ENCODE measurements at regions not wholly inside any gene's neighbourhood (a gene's known extent, or its start where the extent isn't known, plus 50 kb on each side); places are given as distances from the start of the nearest gene placed in this dataset.

GRCh38 chr6:139939189-139939979 is 564.9 kb upstream of the CITED2 start:
- in situ Hi-C loops (cut with MboI; ENCODE audit: low sequenced_read_pairs, unreplicated experiment) = no loop called here
- peak; percentile 13 for DNase-seq (ENCODE audit: low spot score)
- no peak for TF ChIP-seq CTCF (IDR thresholded peaks at IDR 0.05; ENCODE audit: borderline replicate concordance, control extremely low read depth, extremely low read depth, insufficient read depth, missing control alignments)

GRCh38 chr6:139932671-139933070 is 558.2 kb upstream of the CITED2 start:
- no peak for DNase-seq (ENCODE audit: low spot score)
- TF ChIP-seq CTCF (IDR thresholded peaks at IDR 0.05; ENCODE audit: borderline replicate concordance, control extremely low read depth, extremely low read depth, insufficient read depth, missing control alignments) = no peak
- in situ Hi-C loops (cut with MboI; ENCODE audit: low sequenced_read_pairs, unreplicated experiment) = no loop called here

GRCh38 chr6:139931747-139932146 is 557.3 kb upstream of the CITED2 start:
- DNase-seq (ENCODE audit: low spot score) = no peak
- in situ Hi-C loops (cut with MboI; ENCODE audit: low sequenced_read_pairs, unreplicated experiment) = no loop called here
- TF ChIP-seq CTCF (IDR thresholded peaks at IDR 0.05; ENCODE audit: borderline replicate concordance, control extremely low read depth, extremely low read depth, insufficient read depth, missing control alignments) = no peak

- in situ Hi-C loops (cut with MboI; ENCODE audit: low sequenced_read_pairs, unreplicated experiment) = no loop called here
- no peak for DNase-seq (ENCODE audit: low spot score)
- no peak for TF ChIP-seq CTCF (IDR thresholded peaks at IDR 0.05; ENCODE audit: borderline replicate concordance, control extremely low read depth, extremely low read depth, insufficient read depth, missing control alignments)
These were observed 553.4 kb upstream of the CITED2 start for GRCh38 chr6:139927742-139928305.

GRCh38 chr6:139927236-139927635 is 552.8 kb upstream of the CITED2 start:
- in situ Hi-C loops (cut with MboI; ENCODE audit: low sequenced_read_pairs, unreplicated experiment) = no loop called here
- peak; percentile 54 for TF ChIP-seq CTCF (IDR thresholded peaks at IDR 0.05; ENCODE audit: borderline replicate concordance, control extremely low read depth, extremely low read depth, insufficient read depth, missing control alignments)
- DNase-seq (ENCODE audit: low spot score) = peak; percentile 31

GRCh38 chr6:139926711-139927110 is 552.3 kb upstream of the CITED2 start:
- in situ Hi-C loops (cut with MboI; ENCODE audit: low sequenced_read_pairs, unreplicated experiment) = no loop called here
- no peak for TF ChIP-seq CTCF (IDR thresholded peaks at IDR 0.05; ENCODE audit: borderline replicate concordance, control extremely low read depth, extremely low read depth, insufficient read depth, missing control alignments)
- DNase-seq (ENCODE audit: low spot score) = no peak
